Muscle layer of colon (tissue), 2 donors: ENCODE measurements at regions not wholly inside any gene's neighbourhood (a gene's known extent, or its start where the extent isn't known, plus 50 kb on each side); places are given as distances from the start of the nearest gene placed in this dataset.

ENCODE experiments used
- H3K27ac ChIP-seq: one replicate; pipeline ENCODE4 v1.7.0; 2013; ENCODE audit warnings: low read depth, mild to moderate bottlenecking, low read length, moderate library complexity
- H3K27me3 ChIP-seq, 2 donors: one replicate each; pipeline ENCODE4 v1.7.0; 2013; ENCODE audit warnings: low read length in 2 of 2, mild to moderate bottlenecking in 2 of 2; ENCODE audit not compliant: insufficient read depth in 2 of 2, control insufficient read depth in 1 of 2
- H3K36me3 ChIP-seq: one replicate; pipeline ENCODE4 v1.7.0; 2013; ENCODE audit warnings: mild to moderate bottlenecking, low read length; ENCODE audit not compliant: insufficient read depth
- H3K4me1 ChIP-seq: one replicate; pipeline ENCODE4 v1.7.0; 2013; ENCODE audit warnings: mild to moderate bottlenecking, low read length; ENCODE audit not compliant: insufficient read depth
- H3K4me3 ChIP-seq, 2 donors: one replicate each; pipeline ENCODE4 v1.7.0; 2013; ENCODE audit warnings: low read length in 2 of 2, low read depth in 1 of 2, mild to moderate bottlenecking in 1 of 2, moderate library complexity in 1 of 2
- H3K9ac ChIP-seq: one replicate; pipeline ENCODE4 v1.7.0; 2013; ENCODE audit warnings: low read length
- H3K9me3 ChIP-seq: one replicate; pipeline ENCODE4 v1.7.0; 2013; ENCODE audit warnings: mild to moderate bottlenecking, low read length
- donor health status: abdominal sarcoma.
- donor health status: Adenocarcinoma of cecum.

DNA sequence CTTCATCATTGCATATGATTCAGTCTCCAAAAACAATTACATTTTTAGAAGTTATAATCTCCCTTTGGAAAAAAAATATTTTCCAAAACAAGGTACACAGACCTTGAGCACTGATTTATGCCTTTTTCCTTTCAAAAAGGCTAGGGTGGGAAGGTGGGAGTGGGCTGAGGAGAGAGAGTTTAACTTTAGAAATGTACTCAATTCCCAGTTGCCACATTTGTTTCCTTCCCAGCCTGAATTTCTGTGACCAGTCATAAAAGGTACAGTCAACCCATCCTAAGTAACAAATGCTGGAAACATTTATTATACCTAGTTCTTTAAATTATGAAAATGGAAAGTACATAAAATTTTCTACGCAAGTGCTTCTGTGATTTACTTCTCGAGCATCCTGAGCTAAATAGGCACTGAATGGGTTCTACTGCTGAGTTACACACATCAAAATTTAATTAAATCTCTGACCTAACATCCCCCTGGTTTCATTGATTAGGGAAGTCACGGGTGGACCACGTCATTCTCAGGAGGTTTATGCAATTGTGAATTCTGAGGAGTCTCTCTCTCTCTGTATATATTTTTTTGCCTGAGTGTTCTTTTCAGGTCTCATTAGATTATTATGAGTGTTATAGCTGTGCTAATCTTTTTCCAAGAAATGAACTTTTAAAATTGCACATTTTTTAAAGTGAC lies 371.8 kb downstream of the BTG1 start:
- H3K9me3 ChIP-seq = no peaks in the 10 kb centered on the region
- H3K27me3 ChIP-seq = no peaks in the 10 kb centered on the region
- H3K4me3 ChIP-seq = peak overlapping the region; percentile 2 to 34
- H3K27ac ChIP-seq = no peak overlapping the region
- no peaks in the 10 kb centered on the region for H3K36me3 ChIP-seq
- H3K4me1 ChIP-seq = peaks cover 17% of the 10 kb centered on the region
- H3K9ac ChIP-seq = no peak overlapping the region

DNA sequence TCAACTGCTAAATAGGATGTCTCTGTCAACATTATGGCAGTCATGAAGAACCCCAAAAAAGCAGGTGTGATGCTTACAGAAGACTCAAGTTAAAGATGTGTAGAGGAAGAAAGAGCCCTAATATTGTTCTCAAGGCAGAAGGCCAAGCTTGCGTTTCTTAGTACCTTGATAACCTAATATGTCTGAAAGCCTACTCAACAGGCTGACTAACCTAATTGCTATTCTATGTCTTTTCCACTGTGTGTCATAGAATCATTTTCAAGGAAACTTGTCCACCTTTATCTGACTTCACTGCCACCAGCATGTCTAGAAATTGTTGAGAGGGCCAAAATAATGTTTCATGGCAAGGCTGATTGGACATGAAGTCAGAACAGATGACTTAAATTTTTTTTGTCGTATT lies 373.2 kb downstream of the BTG1 start:
- Histone ChIP-seq H3K9me3 (no peaks in the 10 kb centered on the region), H3K4me3 (no peak overlapping the region), H3K9ac (no peak overlapping the region), H3K27ac (no peak overlapping the region), H3K27me3 (no peaks in the 10 kb centered on the region), H3K36me3 (no peaks in the 10 kb centered on the region), H3K4me1 (peaks cover 4% of the 10 kb centered on the region)

DNA sequence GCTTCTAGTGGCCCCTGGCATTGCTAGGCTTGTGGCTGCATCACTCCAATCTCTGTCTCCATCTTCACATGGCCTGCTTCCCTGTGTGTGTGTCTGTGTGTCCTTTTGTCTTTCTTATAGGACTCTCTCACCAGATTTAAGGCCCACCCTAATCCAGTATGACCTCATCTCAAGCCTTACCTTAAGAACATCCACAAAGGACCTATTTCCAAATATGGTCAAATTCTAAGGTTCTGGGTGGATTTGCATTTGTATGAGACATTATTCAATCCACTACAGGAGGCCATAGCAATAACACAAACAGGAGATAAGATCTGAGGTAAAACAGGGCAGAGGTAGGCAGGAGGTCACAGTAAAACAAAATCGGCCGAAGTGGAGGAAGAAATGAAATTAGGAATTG lies 375.9 kb downstream of the BTG1 start:
- Histone ChIP-seq H3K27ac (no peak overlapping the region), H3K4me1 (peaks cover 4% of the 10 kb centered on the region), H3K36me3 (no peaks in the 10 kb centered on the region), H3K27me3 (no peaks in the 10 kb centered on the region), H3K9me3 (no peaks in the 10 kb centered on the region), H3K4me3 (no peak overlapping the region), H3K9ac (no peak overlapping the region)

DNA sequence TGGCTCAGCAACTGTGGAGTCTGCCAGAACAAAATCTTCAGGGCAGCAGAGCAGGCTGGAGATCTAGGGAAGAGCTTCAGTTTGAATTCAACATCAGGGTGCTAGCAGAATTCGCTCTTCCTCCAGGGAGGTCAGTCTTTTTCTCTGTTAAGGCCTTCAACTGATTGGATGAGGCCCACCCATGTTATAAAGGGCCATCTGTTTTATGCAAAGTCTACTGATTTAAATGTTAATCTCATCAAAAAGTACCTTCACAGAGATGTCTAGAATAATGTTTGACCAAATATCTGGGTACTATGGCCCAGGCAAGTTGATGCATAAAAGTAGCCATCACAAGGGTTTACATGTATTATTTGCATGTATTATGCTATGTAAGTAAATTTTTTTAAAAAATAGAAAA lies 378.4 kb downstream of the BTG1 start:
- Histone ChIP-seq H3K4me1 (no peaks in the 10 kb centered on the region), H3K27me3 (no peaks in the 10 kb centered on the region), H3K9me3 (no peaks in the 10 kb centered on the region), H3K9ac (no peak overlapping the region), H3K27ac (no peak overlapping the region), H3K4me3 (no peak overlapping the region), H3K36me3 (no peaks in the 10 kb centered on the region)

DNA sequence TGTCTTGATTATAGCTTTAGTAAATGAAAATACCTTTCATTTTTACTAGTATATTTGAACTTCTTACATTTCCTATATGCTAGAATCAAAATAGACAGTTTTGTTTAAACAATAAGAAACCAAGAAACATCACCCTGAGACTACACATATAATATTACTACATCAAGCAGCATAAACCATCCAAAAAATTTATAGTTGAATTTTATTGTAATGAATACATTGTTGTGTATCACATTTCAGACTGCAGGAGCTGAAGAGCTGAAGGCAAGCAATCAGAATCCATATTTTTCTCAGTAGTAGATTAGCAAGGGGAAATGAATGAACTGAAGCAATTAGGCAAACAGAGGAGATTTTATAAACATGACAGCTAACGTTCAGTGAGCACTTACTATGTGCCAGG lies 379.2 kb downstream of the BTG1 start:
- H3K36me3 ChIP-seq = no peaks in the 10 kb centered on the region
- no peak overlapping the region for H3K9ac ChIP-seq
- H3K27me3 ChIP-seq = no peaks in the 10 kb centered on the region
- no peak overlapping the region for H3K4me3 ChIP-seq
- no peaks in the 10 kb centered on the region for H3K9me3 ChIP-seq
- no peaks in the 10 kb centered on the region for H3K4me1 ChIP-seq
- no peak overlapping the region for H3K27ac ChIP-seq

DNA sequence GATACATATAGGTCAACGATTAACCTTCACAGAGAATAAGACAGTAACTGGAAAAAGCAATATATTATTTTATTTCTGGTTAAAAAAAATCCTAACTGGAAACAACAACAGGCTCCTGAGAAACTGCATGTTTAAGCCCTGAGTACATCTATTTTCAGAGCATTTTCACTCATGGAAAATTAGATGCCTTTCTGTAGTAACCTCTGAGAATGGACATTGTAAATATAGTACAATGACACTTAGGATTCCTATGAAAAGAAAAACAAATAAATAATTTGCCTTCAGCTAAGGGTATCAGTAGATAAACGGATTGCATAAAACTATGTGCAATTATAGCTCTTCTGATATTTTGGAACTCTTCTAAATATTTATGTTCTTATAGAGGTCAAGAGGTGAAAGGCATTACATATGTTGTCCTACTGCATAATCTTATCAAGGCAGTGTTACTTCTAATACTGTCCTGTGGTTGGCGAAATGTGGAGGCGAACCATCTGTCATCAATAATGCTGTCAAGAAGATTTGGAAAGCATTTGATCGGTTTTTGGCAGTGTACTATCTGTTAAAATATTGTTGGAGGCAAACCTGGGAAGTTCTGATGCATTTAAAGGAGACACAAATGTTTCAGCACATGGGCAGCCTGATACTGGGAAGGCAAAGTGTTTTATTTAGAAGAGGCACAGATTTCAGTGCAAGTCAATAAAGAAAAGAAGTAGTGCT lies 381.8 kb downstream of the BTG1 start:
- Histone ChIP-seq H3K4me1 (no peaks in the 10 kb centered on the region), H3K9ac (no peak overlapping the region), H3K4me3 (no peak overlapping the region), H3K27ac (no peak overlapping the region), H3K27me3 (no peaks in the 10 kb centered on the region), H3K9me3 (no peaks in the 10 kb centered on the region), H3K36me3 (no peaks in the 10 kb centered on the region)

DNA sequence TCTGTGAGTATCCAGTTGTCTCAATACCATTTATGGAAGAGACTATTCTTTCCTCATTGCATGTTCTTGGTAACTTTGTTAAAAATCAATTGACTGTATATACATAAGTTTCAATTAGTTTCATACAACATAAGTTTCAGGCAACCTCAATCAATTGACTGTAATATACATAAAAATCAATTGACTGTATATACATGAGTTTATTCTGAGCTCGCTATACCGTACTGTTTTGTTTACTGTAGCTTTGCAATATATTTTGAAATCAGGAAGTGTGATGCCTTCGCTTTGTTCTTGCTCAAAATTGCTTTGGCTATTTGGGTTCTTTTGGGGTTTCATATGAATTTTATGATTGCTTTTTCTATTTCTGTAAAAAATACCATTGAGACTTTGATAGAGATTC lies 392.0 kb downstream of the BTG1 start:
- Histone ChIP-seq H3K4me3 (no peak overlapping the region), H3K9me3 (peaks cover 11% of the 10 kb centered on the region), H3K27me3 (no peaks in the 10 kb centered on the region), H3K9ac (no peak overlapping the region), H3K27ac (no peak overlapping the region), H3K4me1 (no peaks in the 10 kb centered on the region), H3K36me3 (no peaks in the 10 kb centered on the region)

DNA sequence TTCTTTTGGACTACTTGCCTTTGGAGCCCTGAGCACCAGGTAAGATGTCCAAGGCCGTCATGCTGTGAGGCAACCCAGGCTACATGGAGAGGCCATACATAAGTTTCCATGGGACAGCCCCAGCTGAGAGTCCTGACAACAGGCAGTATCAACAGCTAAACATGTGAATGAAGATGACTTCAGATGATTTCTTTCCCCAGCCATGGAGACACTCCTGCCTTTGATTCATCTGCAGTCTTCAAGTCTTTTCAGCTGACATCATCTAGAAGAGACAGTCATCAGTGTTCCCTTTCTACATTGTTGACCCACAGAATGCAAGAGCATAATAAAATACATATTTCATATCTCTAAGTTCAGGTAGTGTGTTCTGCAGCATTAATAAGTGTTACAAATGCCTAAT lies 398.7 kb downstream of the BTG1 start:
- no peaks in the 10 kb centered on the region for H3K4me1 ChIP-seq
- H3K9me3 ChIP-seq = no peaks in the 10 kb centered on the region
- no peak overlapping the region for H3K4me3 ChIP-seq
- H3K9ac ChIP-seq = no peak overlapping the region
- no peak overlapping the region for H3K27ac ChIP-seq
- H3K27me3 ChIP-seq = no peaks in the 10 kb centered on the region
- no peaks in the 10 kb centered on the region for H3K36me3 ChIP-seq

DNA sequence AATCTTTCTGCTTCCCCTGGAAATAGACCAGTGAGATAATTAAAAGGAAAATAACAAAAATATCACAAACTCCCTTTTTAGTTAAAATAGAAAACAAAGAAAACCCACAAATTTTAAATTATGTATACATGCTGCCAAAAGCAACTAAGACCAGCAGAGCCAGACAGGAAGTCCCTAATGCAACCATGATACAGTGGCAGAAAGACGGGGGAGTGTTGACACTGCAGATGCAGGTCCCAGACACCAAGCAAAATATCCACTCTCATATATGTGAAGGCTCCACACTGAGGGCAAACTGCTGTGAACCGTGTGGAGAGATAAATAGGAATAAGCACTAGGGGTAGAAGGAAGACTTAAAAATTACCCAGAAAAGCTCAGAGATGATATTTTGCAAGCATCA lies 401.0 kb downstream of the BTG1 start:
- H3K9me3 ChIP-seq = no peaks in the 10 kb centered on the region
- no peak overlapping the region for H3K9ac ChIP-seq
- H3K27me3 ChIP-seq = no peaks in the 10 kb centered on the region
- no peak overlapping the region for H3K4me3 ChIP-seq
- no peak overlapping the region for H3K27ac ChIP-seq
- no peaks in the 10 kb centered on the region for H3K36me3 ChIP-seq
- H3K4me1 ChIP-seq = no peaks in the 10 kb centered on the region

DNA sequence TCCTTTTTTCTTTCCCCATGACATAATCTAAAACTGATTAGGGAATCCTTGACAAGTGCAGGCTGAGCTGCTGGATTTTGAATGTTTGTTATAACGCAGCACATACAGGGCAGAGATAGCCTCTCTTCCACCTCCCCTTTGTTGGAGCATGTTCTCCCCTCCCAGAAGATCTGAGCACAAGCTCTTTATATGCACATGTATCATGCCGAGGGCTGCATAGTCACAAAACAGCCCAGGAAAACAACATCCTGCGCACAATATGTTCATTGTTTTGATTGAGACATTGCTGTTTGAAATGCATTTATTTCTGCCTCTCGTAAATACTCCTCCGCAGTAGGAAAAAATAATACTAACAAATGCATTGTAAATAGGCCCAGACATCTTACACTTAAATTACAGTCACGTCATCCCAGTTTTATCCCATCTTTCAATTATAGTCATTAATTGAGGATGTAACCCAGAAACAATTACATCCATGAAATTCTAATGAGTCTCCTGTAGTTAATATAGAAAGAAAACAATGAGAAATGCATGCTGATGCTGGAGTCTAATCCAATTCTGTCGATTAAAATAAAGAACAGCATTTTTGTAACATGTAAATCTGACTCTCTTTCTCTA lies 401.8 kb downstream of the BTG1 start:
- H3K9ac ChIP-seq = no peak overlapping the region
- H3K27me3 ChIP-seq = no peaks in the 10 kb centered on the region
- H3K4me1 ChIP-seq = no peaks in the 10 kb centered on the region
- H3K4me3 ChIP-seq = no peak overlapping the region
- no peaks in the 10 kb centered on the region for H3K9me3 ChIP-seq
- no peak overlapping the region for H3K27ac ChIP-seq
- no peaks in the 10 kb centered on the region for H3K36me3 ChIP-seq

DNA sequence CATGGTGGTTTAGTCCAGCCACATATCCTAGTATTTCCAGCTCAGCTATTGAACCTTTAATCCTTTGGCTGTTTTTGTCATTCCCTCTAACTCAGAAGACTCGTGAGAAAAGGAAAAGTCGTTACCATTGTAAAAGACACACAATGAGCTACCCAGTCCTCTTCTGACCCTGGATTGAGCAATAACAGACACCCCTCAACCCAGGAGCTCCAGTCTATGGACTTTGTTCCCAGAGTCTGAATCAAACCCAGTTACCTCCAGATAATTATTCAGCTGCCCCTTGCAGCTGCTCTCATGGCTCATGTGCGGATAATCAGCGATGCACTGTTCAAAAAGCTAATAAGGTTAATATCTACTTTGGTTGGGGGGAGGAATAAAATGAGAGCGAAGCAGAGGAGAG lies 402.4 kb downstream of the BTG1 start:
- no peak overlapping the region for H3K9ac ChIP-seq
- H3K4me3 ChIP-seq = no peak overlapping the region
- H3K36me3 ChIP-seq = no peaks in the 10 kb centered on the region
- H3K27ac ChIP-seq = no peak overlapping the region
- H3K4me1 ChIP-seq = no peaks in the 10 kb centered on the region
- H3K27me3 ChIP-seq = no peaks in the 10 kb centered on the region
- no peaks in the 10 kb centered on the region for H3K9me3 ChIP-seq

DNA sequence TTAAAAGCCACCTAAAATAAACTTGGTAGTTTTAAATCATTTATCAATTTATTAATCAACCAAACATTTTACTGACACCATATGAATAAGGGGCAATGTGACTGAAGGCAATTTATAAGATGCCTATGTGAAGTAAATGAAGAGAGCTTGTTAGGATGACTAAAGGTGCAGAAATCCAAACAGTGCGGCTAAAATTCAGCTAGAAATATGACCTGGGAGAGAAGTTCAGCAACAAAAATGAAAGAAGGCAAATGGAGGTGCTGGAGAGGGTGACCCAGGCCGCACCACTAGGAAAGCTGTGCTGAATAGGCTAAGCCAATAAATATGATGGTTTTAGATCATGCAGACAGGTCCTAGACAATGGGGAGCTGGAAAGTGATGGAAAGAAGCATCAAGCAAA lies 403.7 kb downstream of the BTG1 start:
- no peaks in the 10 kb centered on the region for H3K36me3 ChIP-seq
- no peak overlapping the region for H3K4me3 ChIP-seq
- H3K27ac ChIP-seq = no peak overlapping the region
- H3K9me3 ChIP-seq = no peaks in the 10 kb centered on the region
- no peak overlapping the region for H3K9ac ChIP-seq
- no peaks in the 10 kb centered on the region for H3K27me3 ChIP-seq
- H3K4me1 ChIP-seq = no peaks in the 10 kb centered on the region
